OCI-LY3 (cell line): ENCODE measurements at regions not wholly inside any gene's neighbourhood (a gene's known extent, or its start where the extent isn't known, plus 50 kb on each side); places are given as distances from the start of the nearest gene placed in this dataset.

Experiments used
- CTCF ChIP-seq: fragments of 200-600, 300-600 bp; sonication (generic); IDR thresholded peaks from 2 replicates; pipeline ENCODE4 v1.5.1; 2014; ENCODE audit warnings: antibody characterized with exemption, low read length, low read depth
- EZH2phosphoT487 ChIP-seq: fragments of 200-600 bp; shearing (Covaris generic); IDR thresholded peaks from 2 replicates; pipeline ENCODE4 v1.6.1; 2018; ENCODE audit warnings: antibody characterized with exemption, mixed run types, low read depth

DNA sequence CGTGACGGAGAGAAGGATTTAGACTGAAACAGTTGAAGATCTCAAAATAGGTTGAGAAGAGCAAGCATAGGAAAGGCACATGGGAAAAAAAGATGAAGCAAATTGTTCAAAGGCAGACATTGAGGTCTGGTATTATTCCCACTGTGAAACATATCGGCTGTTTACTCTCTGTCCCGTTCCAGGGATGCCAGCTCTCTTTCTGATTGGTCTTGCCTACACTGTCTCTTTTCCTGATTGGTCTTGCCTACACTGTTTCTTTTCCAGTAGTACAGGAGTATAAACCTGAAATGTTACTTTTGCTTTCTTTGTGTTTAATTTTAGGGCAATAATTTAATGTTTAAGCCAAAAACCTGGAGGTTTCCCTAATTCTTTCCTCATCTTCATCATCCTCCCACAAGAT is 226.5 kb upstream of the MCHR2 start:
- TF ChIP-seq CTCF (no peak), EZH2phosphoT487 (no peak)
